ENCODE measurements at regions not wholly inside any gene's neighbourhood (a gene's known extent, or its start where the extent isn't known, plus 50 kb on each side); places are given as distances from the start of the nearest gene placed in this dataset.

- TF ChIP-seq CREB1 (IDR thresholded peaks at IDR 0.05; ENCODE audit: low read depth) (no peak), NFIC (IDR thresholded peaks at IDR 0.05) (no peak), ZBTB7A (IDR thresholded peaks at IDR 0.05; ENCODE audit: low read depth) (no peak), FOXM1 (IDR thresholded peaks at IDR 0.05; ENCODE audit: borderline replicate concordance, low read depth) (no peak), CEBPB (IDR thresholded peaks at IDR 0.05) (no peak), USF1 (IDR thresholded peaks at IDR 0.05) (no peak), TAF1 (IDR thresholded peaks at IDR 0.05; ENCODE audit: low read depth) (no peak), TCF12 (IDR thresholded peaks at IDR 0.05; ENCODE audit: low read depth) (no peak), EP300 (IDR thresholded peaks at IDR 0.05; ENCODE audit: borderline replicate concordance) (no peak), REST (IDR thresholded peaks at IDR 0.05; ENCODE audit: low read depth) (no peak), YY1 (IDR thresholded peaks at IDR 0.05; ENCODE audit: low read depth) (no peak), MAX (IDR thresholded peaks at IDR 0.05) (no peak), RAD21 (IDR thresholded peaks at IDR 0.05; ENCODE audit: low read depth) (no peak), EGR1 (IDR thresholded peaks at IDR 0.05) (no peak), TEAD4 (IDR thresholded peaks at IDR 0.05) (no peak)
These were observed 479.2 kb upstream of the USP24 start for GRCh38 chr1:55694310-55694801.

- TF ChIP-seq FOXM1 (IDR thresholded peaks at IDR 0.05; ENCODE audit: borderline replicate concordance, low read depth) (no peak), TCF12 (IDR thresholded peaks at IDR 0.05; ENCODE audit: low read depth) (no peak), CREB1 (IDR thresholded peaks at IDR 0.05; ENCODE audit: low read depth) (no peak), CEBPB (IDR thresholded peaks at IDR 0.05) (no peak), TEAD4 (IDR thresholded peaks at IDR 0.05) (no peak), ZBTB7A (IDR thresholded peaks at IDR 0.05; ENCODE audit: low read depth) (no peak), REST (IDR thresholded peaks at IDR 0.05; ENCODE audit: low read depth) (no peak), NFIC (IDR thresholded peaks at IDR 0.05) (no peak), RAD21 (IDR thresholded peaks at IDR 0.05; ENCODE audit: low read depth) (no peak), USF1 (IDR thresholded peaks at IDR 0.05) (no peak), YY1 (IDR thresholded peaks at IDR 0.05; ENCODE audit: low read depth) (no peak)
These were observed 477.6 kb upstream of the USP24 start for GRCh38 chr1:55692726-55693125.

GRCh38 chr1:55690366-55690765 lies 475.2 kb upstream of the USP24 start:
- TF ChIP-seq EP300 (IDR thresholded peaks at IDR 0.05; ENCODE audit: borderline replicate concordance) (no peak), EGR1 (IDR thresholded peaks at IDR 0.05) (no peak), CEBPB (IDR thresholded peaks at IDR 0.05) (no peak), MAX (IDR thresholded peaks at IDR 0.05) (no peak), FOXM1 (IDR thresholded peaks at IDR 0.05; ENCODE audit: borderline replicate concordance, low read depth) (no peak), TCF12 (IDR thresholded peaks at IDR 0.05; ENCODE audit: low read depth) (no peak), REST (IDR thresholded peaks at IDR 0.05; ENCODE audit: low read depth) (no peak), YY1 (IDR thresholded peaks at IDR 0.05; ENCODE audit: low read depth) (no peak), USF1 (IDR thresholded peaks at IDR 0.05) (no peak), NFIC (IDR thresholded peaks at IDR 0.05) (no peak), TAF1 (IDR thresholded peaks at IDR 0.05; ENCODE audit: low read depth) (no peak)

- TF ChIP-seq ZBTB7A (IDR thresholded peaks at IDR 0.05; ENCODE audit: low read depth) (no peak), REST (IDR thresholded peaks at IDR 0.05; ENCODE audit: low read depth) (no peak), FOXM1 (IDR thresholded peaks at IDR 0.05; ENCODE audit: borderline replicate concordance, low read depth) (no peak), RAD21 (IDR thresholded peaks at IDR 0.05; ENCODE audit: low read depth) (no peak), TCF12 (IDR thresholded peaks at IDR 0.05; ENCODE audit: low read depth) (no peak), EP300 (IDR thresholded peaks at IDR 0.05; ENCODE audit: borderline replicate concordance) (no peak), MAX (IDR thresholded peaks at IDR 0.05) (no peak), USF1 (IDR thresholded peaks at IDR 0.05) (no peak), TAF1 (IDR thresholded peaks at IDR 0.05; ENCODE audit: low read depth) (no peak), CEBPB (IDR thresholded peaks at IDR 0.05) (no peak), CREB1 (IDR thresholded peaks at IDR 0.05; ENCODE audit: low read depth) (no peak), TEAD4 (IDR thresholded peaks at IDR 0.05) (no peak), NFIC (IDR thresholded peaks at IDR 0.05) (no peak), EGR1 (IDR thresholded peaks at IDR 0.05) (no peak), YY1 (IDR thresholded peaks at IDR 0.05; ENCODE audit: low read depth) (no peak)
These were observed 474.6 kb upstream of the USP24 start for GRCh38 chr1:55689800-55690199.
